ENCODE measurements at regions not wholly inside any gene's neighbourhood (a gene's known extent, or its start where the extent isn't known, plus 50 kb on each side); places are given as distances from the start of the nearest gene placed in this dataset.
A peak's percentile ranks its signal among the peaks of the same experiment; 100 is the strongest.

- intact Hi-C loops (cut with DNase I), result no loop called here
- peak in 1 of 10 donors; percentile 73 for DNase-seq
These were observed 131.9 kb downstream of the ASB1 start for GRCh38 chr2:238558456-238559099.

DNA sequence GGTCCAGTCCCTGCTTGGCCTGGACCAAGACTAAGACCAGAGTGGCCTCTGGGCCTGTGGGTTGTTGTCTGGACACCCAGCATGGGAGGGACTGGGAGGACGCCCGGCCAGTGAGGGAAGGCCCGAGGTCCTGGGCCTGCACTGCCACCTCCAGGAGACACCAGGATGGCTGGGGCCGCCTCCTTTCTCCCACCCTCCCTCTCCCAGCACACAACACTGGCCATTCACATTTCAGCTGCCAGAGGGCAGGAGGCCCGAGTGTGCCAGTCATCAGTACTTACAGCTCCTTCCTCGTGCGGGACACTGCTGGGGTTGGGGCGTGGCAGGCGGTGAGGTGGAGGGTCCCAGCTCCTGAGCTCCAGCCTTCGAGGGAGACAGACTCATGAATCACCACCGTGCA lies 133.5 kb downstream of the ASB1 start:
- peak in 1 of 10 donors; percentile 77 for DNase-seq
- intact Hi-C loops (cut with DNase I), result no loop called here

DNA sequence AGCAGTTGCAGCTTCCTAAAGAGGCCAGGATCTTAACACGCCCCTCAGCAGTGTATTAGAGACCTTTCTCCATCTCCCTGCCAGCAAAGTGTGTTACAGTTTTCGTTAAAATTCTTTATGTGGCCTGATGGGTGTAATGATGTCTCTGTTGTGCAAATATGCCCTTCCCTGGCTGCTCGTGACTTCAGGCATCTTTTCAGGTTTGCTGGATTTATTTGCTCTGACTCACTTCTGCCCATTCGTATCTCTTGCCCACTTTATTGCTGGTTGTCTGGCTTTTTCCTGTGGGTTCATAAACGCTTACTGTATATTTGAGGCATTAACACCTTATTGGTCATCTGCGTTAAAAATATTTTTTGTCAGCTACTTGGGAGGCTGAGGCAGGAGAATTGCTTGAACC lies 134.5 kb downstream of the ASB1 start:
- intact Hi-C loops (cut with DNase I), result no loop called here
- no peak for DNase-seq

DNA sequence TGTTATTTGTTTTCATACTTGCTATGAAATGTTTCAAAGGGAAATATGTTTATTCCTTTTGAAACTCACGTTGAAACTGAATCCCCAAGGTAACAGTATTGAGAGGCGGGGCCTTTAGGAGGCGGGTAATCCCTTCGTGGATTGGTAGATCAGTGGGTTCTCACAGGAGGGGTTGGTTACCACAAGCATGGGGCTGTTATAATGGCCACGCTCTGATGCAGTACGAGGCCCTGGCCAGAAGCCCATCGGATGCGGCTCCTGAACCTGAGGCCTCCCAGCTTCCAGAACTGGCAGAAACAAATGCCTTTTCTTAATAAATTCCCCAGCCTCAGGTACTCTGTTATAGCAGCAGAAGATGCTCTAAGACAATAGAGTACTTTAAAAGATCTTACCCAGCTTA lies 135.7 kb downstream of the ASB1 start:
- DNase-seq, result peak in 1 of 10 donors; percentile 12
- intact Hi-C loops (cut with DNase I), result no loop called here

DNA sequence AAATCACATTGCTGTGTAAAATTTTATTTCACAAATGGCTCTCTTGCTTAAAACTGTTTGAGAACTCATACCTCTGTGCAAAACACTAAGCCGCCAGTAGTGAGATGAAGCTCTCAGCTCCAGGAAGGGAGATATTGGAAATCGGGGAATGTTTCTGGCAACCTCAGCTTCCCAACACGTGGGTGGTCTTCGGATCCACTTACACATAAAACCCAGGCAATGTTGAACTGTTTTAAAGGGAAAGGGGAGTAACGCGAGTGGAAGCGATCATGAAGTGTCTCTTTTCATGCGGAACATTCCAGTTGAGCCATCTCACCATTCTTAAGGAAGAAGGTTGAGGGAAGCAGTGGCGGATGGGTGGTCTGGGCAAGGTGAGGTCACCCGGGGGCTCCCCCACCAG lies 136.8 kb downstream of the ASB1 start:
- DNase-seq, result peak in 1 of 10 donors; percentile 14
- intact Hi-C loops (cut with DNase I), result no loop called here

GRCh38 chr2:238564286-238564920 lies 137.7 kb downstream of the ASB1 start:
- peak in 1 of 10 donors; percentile 57 for DNase-seq
- intact Hi-C loops (cut with DNase I), result no loop called here

DNA sequence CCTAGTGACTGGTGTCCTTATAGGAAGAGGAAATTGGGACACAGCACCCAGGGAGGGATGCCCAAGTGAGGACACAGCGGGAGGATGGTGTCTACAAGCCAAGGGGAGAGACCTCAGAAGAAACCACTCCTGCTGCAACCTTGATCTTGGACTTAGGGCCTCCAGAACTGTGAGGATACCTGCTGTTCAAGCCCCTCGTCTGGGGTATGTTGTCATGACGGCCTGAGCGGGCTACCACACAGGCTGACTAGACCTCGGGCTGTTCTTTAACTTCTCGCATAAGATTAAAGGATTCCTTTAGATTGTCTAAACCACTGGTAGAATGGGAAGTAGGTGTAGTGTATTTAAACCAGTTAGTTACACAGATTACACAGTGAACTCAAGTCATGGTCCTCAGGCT lies 138.3 kb downstream of the ASB1 start:
- intact Hi-C loops (cut with DNase I), result no loop called here
- DNase-seq, result peak in 1 of 10 donors; percentile 68

DNA sequence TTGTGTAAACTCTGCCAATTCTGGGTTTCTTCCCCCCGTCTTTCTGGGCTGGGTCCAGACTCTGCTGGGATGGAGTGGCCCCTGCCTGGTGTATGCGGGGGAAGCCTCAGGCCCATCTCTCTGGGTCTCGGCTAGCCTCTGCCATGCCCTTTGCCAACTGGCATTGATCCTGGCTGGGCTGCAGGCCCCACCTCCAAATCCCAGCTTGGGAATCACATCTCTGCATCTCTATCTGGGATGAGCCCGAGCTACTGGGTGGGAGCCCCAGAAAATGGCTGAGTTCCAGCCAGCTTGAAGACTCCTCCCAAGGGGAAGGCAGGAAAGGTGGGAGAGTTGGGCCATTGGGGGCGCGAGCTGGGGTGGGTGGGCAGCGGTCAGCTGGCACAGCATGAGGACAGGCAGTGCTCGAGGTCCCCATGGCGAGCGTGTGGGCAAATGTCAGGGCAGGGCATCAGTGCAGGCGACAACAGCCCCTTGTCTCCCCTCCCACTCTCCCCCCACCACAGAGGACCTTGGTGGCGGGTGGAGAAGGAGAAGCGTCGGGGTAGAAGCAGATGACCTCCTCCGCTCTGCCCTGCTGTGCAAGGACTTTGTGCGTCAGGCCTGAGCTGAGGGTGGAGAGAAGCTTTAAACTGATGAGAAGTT lies 139.4 kb downstream of the ASB1 start:
- intact Hi-C loops (cut with DNase I), result no loop called here
- peak in 1 of 10 donors; percentile 62 for DNase-seq

- DNase-seq, result peak in 2 of 10 donors; percentile 57 to 76
These were observed 140.5 kb downstream of the ASB1 start for GRCh38 chr2:238567067-238567855.

GRCh38 chr2:238567996-238568395 lies 141.3 kb downstream of the ASB1 start:
- intact Hi-C loops (cut with DNase I), result no loop called here
- DNase-seq, result peak in 1 of 10 donors; percentile 49

More at GRCh38 chr2:238567067-238567855, 140.5 kb downstream of the ASB1 start:
- intact Hi-C loops (cut with DNase I), result no loop called here

DNA sequence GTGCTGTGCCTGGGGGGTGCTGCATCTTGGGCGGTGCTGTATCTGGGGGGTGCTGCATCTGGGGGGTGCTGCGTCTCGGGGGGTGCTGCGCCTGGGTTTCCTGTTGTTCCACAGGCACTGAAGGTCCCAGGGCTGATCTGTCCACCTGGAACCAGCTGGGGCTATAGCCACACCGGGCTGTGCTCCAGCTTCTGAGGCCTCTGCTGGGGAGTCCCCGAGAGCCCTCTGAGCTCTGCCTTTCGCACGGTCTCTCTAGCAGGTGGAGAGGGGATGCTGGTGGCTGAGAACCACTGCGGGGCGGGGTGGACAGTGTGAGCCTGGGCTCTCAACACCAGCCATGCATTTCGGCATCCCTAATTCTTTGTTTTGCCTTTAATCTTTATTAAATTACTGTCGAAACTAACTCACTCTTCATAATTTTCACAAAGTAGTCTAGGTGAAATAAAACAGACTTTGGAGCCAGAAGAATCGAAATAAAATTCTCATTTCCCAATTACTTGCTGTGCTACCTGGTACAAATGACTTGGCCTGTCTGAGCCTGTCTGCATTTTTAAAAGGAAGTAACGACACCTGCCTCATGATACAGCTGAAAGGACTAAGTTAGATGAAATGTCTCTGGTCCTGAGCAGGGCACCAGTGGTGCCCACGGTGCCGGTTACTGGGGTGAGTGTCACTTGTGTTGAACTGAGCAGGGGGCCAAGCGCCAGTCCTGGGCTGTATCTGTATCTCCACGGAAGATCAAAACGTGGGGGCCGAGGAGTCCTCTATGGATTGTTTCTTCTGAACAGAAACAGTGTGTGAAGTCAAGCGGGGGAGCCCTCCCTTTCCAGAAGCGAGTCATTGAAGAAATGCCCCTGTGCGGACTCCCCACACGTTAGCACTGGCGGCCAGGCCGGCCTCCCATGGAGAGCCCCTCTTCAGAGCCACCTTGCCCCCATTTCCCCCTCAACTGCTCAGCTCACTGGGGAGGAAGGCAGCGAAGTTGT lies 142.0 kb downstream of the ASB1 start:
- DNase-seq, result peak in 1 of 10 donors; percentile 57
- intact Hi-C loops (cut with DNase I), result no loop called here

DNA sequence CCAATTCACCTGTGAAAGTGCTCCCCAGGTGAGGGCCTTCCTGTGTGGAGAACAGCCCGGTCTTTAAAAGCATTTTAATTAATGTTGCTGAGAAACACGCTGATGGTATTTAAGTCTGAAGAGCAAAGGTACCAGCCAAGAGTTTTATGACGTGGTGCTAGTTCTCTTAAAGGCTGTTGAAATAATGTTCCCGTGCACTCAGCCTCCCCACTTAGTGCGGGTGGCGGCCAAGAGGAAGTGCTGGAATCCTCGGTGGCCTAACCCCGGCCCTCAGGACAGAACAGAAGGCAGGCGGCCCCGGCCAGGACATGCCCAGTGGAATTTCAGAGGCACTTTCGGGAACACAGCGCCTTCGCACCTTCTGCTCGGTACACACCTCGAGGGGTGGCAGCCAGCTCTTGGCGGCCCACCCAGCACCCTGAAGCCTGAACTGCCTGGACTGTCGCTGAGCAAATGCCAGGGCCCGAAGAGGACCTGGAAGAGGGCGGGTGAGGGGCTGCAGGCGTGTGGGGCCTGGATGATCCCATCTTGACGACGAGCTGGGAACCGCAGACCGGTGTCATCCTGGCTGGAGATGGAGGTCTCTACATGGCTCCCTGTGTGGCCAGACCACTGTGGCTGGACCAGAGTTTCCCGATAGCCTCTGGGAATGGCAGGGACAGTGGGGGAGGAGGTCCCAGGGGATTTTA lies 142.9 kb downstream of the ASB1 start:
- intact Hi-C loops (cut with DNase I), result no loop called here
- peak in 1 of 10 donors; percentile 62 for DNase-seq

- intact Hi-C loops (cut with DNase I), result no loop called here
- peak in 1 of 10 donors; percentile 38 for DNase-seq
These were observed 143.7 kb downstream of the ASB1 start for GRCh38 chr2:238570391-238570790.

DNA sequence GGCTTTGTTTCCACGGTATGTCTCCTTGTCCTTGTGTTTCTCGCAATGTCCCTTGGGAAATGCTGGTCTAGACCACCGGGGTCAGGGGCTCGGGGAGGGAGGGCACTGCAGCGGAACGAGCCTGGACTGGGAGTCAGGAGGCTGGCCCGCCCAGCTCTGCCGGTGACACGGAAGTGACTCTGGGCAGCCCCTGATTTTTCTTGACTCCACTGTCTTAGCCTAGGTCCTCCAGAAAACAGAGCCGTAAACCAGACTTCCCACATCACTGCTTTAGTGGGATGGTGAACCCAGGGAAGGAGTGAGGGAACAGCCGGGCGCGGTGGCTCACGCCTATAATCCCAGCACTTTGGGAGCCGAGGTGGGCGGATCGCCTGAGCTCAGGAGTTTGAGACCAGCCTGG lies 144.2 kb downstream of the ASB1 start:
- intact Hi-C loops (cut with DNase I), result no loop called here
- peak in 1 of 10 donors; percentile 65 for DNase-seq

DNA sequence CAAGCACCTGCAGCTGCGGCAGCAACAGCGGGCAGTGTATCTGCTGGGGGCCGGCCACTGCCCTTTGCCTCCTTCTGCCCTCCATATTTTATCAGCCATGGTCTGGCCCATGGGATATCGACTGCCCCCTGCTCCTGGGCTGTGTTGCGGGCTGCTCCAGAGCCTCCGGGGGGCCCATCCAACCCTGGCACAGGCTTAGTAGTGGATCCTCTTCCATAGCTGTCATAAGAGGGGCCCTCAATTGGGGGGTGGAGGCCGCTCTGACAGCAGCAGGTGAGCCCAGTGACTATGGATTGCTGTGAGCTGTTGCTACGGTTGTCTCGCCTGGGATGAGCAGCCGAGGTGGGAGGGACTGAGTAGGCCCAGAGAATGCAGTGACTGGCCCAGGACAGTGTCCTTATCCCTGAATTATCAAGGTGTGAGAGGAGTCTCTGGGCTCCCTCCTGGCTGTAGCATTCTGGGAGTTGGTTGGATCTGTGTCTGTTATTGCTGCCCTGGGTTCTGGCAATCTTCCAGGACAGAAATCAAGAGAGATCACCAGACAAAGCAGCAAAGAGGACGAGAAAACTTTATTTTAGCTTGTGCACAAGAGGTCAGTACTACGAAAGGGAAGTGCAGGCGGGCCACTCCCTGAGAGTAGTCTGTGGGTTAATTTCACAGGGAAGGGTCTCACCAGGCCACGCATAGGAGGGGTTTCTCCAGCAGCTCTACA lies 145.1 kb downstream of the ASB1 start:
- DNase-seq, result peak in 1 of 10 donors; percentile 53
- intact Hi-C loops (cut with DNase I), result no loop called here

DNA sequence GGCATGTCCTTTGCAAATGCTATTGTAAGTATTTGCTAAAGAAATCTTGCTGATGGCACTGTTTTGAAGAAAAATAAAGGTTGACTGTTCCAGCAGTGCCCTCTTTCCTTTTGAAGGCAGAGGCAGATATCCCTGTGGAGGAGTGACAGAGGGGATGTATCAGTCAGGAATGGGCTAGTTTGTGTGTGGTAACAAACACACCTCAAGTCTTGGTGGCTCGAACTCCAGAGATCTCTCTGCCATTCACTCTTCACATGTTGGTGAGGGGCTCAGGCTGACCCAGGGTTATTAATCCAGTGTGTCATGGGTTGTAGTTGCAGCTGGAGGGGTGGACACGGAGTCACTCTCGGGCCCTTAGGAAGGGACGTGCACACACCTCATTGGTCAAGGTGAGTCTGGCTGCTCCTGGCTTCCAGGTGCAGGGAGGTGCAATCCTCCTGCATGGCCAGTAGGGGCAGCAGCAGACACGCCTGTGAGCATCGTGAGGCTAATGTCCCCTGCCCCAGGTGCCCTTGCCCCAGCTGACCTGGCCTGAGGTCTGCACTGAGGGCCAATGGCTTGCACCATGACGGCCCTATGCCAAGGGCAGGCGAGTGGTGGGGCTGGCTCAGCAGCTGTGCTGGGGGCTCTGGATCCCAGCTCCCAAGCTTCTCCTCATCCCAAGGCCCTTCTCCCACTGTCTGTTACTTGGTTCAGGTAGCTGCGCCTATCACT lies 146.5 kb downstream of the ASB1 start:
- intact Hi-C loops (cut with DNase I), result no loop called here
- peak in 1 of 10 donors; percentile 77 for DNase-seq

- DNase-seq, result peak in 1 of 10 donors; percentile 84
- intact Hi-C loops (cut with DNase I), result no loop called here
These were observed 147.2 kb downstream of the ASB1 start for GRCh38 chr2:238573916-238574315.

All from posterior cingulate gyrus (tissue), 11 donors.